B cell (primary cell): ENCODE measurements at regions not wholly inside any gene's neighbourhood (a gene's known extent, or its start where the extent isn't known, plus 50 kb on each side); places are given as distances from the start of the nearest gene placed in this dataset.

ENCODE experiments used
- CTCF ChIP-seq: fragments of 200-600 bp; IDR thresholded peaks from one replicate; pipeline ENCODE4 v1.8.0; 2022; ENCODE audit warnings: antibody characterized with exemption, mild to moderate bottlenecking
- EZH2 ChIP-seq: IDR thresholded peaks from 2 replicates; pipeline ENCODE4 v1.6.1; 2012; ENCODE audit warnings: borderline replicate concordance, low read depth, mild to moderate bottlenecking, moderate library complexity, low read length; ENCODE audit not compliant: insufficient read depth, poor library complexity, severe bottlenecking

DNA sequence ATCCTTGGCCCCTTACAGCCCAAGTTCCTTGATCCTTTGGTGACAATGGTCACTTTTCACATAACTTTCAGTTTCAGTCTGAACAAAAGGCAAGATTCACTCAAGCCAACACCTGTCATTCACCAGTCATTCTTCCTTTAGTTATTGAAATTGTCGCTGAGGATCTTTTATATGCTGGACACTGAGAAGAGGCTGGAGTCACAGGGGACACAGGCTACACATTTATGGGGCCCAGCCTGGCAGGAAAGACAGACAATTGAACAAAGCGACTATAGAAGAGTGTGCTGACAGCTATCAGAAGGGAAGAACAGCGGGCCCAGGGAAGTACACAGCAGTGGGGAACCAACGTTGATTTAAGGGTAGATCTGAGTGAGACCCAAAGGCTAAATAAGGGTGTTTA, 69.8 kb upstream of the PROK2 start:
- TF ChIP-seq CTCF (no peak), EZH2 (no peak)
